Renal cortex interstitium (tissue), 11 donors: ENCODE measurements at regions not wholly inside any gene's neighbourhood (a gene's known extent, or its start where the extent isn't known, plus 50 kb on each side); places are given as distances from the start of the nearest gene placed in this dataset.
"Not testable (repeated sequence)": the region's sequence is repeated elsewhere in the genome, so short reads cannot be mapped to it uniquely, and the experiment has no call there.

Experiments used
- DNase-seq, 11 donors: peaks; one replicate each; pipeline ENCODE4 v3.0.0-alpha.2; 2013; ENCODE audit warnings: low read depth in 9 of 11, low spot score in 4 of 11; ENCODE audit errors: extremely low read depth in 1 of 11

DNA sequence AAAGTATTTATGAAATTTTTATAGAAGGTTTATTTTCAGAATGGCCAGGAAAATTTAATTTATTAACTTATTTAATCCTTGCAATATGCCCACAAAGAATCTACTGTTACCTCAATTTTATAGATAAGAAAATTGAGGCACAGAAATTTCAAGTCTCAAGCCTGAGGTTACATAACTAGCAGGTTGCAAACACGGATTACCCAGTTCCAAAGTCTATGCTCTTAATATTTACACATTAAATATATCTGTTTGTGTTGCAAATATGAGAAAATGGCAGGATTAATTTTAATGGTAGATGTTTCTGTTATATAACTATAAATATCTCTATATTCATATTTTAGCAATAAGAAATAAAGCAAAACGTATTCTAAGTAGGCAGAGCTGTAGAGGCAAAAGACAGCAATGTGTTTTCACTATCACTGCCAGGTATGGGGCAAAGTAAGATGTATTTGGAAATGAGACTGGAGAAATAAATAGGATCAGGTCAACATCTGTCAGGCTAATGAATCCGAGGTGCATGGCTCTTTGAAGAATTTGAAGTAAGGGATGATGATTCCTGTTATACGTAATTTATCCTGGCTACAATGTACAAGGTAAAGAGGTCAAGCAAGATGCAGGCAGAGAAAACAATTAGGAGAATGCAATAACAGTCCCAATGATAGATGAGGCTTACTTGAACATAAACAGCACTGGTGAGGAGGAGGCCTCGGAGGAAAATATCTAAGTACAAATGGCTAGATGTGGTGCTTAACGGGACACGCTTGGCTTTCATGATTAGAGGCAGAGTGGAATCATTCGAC is 354.1 kb upstream of the VSTM2A start:
- DNase-seq: no peak

DNA sequence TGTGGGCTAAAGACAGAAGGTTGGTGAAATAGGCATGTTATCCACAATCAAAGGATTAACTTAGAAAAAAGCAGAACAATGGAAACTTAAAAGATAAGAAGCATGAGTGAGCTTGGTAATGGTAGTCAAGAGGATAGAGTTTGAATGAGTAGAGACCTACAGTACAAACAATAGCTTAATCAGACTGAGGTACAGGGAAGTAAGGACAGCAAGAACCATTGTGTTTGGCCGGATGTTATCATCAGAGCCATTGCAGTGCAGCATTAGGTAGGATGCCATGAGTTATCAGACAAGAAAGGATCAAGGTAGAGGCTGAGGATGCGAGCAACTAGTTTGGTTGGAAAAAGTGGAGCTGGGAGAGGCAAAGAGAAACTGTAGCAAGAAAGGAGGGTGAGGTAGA is 353.3 kb upstream of the VSTM2A start:
- no peak for DNase-seq

DNA sequence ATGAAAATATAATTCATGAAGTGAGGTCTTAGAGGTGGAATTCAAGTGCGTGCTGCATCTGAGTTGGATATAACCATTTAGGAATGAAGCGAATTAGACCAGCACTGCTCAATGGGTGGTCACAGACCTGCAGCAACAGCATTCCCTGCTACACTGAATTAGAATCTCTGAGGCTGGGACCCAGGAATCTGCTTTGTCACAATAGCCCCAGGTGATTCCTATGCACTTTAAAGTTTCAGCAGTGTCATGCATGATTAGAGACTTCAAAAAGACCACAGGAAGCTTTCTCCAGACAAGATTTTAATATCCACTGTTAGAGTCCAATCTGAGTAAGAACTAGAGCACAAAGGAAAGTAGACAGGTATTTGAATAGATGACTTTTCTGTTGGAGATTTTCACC is 352.8 kb upstream of the VSTM2A start:
- DNase-seq: no peak

DNA sequence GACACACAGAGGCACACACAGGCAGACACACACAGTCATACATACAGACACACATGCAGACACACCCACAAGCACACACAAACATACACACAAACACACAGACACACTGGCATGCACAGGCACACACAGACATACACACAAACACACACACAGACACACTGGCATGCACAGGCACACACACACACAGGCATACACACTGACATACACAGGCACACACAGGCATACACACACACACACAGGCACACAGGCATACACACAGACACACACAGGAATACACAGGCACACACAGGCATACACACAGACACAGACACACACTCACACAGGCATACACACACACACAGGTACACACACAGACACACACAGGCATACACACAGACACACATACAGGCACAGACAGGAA is 340.7 kb upstream of the VSTM2A start:
- no peak for DNase-seq

DNA sequence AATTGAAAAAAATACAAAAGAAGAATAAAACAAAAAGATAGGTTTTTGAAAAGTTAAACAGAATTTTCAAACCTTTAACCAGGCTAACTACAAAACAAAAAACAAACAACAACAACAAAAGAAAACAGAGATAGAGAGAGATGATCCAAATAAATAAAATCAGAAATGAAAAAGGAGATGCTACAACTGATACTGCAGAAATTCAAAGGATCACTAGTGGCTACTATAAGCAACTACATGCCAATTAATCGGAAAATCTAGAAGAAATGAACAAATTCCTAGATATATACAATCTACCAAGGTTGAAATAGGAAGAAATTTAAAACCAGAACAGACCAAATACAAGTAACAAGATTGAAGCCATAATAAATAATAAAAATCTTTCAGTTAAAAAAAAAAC is 326.8 kb upstream of the VSTM2A start:
- no peak for DNase-seq

DNA sequence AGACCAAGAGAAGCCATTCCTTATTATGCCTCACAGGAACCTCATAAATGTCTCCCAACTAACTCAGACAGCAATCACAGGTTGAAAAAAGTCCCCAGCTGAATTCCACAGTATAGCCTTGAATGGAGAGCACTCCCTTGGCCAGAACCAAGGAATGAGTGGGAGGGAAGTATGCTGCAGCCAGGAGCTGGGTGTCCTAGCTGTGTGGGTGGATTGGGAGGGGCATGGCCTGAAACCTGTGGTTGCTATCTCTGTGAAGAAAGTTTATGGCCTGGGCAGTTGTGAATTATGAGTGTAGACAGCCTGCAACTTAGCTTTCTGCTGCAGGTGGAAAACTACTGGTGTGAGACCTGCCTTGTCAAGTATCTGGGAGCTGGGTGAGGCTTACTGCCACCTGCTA is 316.1 kb upstream of the VSTM2A start:
- not testable (repeated sequence) for DNase-seq

DNA sequence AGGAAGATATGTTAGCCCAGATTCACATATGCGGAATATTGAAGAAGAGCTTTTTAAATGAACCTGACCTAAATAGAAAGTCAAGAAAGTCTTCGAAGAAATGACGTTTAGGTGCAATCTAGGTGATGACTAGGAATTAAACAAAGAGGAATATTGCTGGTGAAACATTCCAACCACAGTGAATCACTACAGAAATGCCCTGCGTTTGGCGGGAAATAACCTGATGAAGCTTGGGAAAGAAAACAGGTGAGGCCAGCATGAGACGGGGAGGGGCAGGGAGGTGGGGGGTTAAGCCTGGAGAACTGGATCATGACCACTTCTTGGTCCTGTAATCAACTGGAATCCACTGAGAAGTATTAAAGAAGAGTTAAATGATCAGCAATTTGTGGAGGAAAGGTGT is 299.4 kb upstream of the VSTM2A start:
- DNase-seq: no peak

DNA sequence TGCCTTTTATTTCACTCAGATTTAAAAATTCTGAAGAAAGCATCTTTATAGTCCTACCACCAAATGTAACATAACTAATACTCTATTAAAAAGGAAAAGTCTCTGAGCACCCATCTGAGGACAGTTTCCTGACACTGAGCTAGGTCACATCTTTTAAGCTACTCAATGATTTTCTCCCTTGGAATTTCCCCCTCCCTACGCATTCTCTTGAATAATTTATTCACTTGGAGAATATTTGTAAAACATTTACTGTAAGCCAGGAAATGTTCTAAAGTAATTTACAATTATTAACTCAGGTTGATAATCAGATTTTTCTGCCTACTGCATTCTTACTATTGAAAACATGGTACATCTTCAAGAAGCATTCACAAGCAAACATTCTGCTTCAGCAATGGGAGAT is 297.2 kb upstream of the VSTM2A start:
- DNase-seq: no peak

DNA sequence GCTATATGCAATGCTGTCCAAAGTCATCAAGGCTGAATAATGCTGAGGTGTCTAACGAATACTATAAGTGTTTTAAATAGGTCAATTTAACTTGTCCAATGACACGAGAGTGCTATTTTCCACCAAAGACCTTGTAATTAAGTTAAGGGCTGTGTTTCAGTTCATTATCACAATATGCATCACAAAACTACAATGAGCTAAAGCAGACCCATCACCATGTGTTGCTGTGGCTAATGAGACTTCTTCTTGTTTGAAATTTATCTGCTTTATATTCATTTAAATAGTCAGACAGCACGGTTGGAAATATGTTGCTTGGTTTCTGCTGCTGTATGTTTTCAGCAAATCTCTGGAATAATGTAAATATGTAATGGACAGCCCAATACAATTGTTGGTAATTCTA is 292.5 kb upstream of the VSTM2A start:
- no peak for DNase-seq

DNA sequence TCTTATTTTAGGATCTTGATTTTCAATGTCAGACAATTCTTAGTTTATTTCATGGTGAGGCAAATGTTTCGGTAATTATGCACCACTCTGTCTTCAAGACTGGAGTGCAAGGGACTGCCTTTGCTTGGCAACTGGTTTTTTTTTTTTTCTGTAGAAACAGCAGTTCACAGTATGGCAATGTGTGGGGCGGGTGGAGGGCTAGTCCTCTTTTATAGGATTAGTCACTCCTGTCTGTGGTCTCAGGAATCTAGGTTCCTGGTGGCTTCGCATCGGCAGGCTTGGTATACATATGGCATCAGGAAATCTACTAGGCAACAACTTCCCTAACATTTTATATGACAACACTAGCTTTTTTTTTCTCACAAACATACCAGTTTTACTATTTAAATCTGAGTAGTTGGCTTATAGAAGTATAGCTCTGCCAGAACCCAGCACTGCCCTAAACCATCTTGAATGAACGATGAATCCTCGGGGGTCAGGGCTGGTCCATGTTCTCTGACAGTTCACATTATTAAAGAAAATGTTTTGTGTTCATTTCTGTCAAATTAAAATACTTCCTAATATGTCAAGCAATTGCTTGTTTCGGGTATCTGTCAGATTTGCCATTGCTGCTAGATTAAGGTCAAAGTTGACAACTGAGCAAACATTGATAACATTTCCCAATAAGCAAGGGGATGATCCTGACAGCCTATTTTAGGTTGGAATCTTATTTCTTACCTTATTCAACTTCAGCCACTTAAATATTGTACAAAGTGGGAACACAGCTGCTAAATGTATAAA is 289.7 kb upstream of the VSTM2A start:
- DNase-seq: no peak

DNA sequence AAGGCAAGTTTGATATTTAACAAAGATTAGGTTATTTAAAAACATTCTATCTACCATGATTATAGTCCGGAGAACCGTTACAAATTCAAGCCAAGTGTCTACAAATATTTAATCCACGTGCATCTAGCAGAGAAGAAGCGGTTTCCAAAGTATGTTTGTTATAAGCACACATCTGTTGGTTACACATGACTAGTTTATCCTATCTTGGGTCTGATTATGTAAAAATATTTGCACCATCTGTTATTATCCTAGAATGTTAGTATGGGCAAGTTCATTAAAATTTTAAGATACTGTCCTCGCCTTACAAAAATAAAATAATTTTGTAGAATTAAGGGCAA is 289.2 kb upstream of the VSTM2A start:
- DNase-seq: no peak

DNA sequence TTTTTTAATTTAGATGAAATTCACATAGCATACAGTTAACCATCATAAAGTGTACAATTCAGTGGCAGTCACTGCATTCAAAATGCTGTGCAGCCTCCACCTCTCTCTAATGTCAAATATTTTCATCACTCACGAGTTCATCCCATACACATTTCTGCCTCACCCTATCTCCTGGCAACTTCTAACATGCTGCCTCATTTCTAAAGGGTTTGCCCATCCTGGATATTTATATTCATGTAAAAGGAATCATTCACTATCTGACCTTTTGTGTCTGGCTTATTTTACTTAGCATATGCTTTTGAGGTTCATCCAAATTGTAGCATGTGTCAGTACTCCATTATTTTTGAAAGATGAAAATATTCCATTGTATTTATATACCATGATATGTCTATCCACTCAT is 286.9 kb upstream of the VSTM2A start:
- DNase-seq: no peak

DNA sequence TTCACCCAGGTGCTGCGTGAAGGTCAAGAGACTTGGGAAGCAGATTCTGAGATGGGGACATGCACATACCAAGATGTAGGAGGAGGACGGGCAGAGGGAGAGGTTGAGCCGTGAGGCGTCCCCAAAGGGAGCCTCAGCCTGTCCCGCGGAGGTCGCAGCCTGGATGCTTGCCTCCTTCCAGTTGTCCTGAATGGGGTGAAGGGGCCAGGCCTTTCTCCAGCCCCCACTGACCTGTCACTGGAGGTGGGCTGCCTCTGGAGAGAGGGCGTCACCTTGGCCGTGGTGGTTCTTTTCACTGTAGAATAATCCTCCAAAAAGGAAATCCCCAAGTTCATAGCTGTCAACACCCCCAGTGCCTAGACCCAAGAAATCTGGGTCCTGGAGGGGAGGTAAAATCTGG is 283.0 kb upstream of the VSTM2A start:
- DNase-seq: no peak

DNA sequence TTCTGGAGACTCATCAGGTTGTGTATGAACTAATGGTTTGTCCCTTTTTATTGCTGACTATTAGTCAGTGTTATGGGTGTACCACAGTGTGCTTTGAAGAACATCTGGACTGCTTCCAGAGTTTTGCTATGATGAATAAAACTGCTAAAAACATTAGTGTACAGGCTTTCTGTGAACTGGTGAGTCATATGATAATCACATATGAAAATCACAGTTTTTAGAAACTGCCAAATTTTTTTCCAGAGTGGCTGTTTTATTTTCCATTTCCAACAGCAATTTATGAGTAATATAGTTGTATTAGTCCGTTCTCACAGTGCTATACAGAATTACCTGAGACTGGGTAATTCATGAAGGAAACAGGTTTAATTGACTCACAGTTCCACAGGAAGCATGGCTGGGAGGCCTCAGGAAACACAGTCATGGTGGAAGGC is 281.2 kb upstream of the VSTM2A start:
- no peak for DNase-seq

DNA sequence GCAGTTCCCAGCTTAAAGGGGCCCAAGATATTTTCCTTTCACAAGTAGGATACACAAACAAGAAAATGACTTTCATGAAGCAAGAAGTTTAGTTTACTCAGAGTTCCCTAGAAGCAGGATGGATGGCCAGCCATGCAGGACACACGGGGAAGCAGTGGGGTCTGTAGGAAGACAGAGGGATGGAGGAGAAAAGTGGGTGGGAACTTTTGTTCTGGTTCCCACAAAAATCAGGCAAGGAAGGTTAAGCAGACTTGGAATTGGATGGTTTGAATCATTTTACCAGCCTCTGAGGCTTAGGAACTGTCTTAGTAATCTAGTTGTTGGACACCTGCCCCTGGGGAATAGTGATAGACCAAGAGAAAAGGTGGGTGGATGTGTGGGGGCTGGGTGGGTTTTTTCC is 263.3 kb upstream of the VSTM2A start:
- no peak for DNase-seq

DNA sequence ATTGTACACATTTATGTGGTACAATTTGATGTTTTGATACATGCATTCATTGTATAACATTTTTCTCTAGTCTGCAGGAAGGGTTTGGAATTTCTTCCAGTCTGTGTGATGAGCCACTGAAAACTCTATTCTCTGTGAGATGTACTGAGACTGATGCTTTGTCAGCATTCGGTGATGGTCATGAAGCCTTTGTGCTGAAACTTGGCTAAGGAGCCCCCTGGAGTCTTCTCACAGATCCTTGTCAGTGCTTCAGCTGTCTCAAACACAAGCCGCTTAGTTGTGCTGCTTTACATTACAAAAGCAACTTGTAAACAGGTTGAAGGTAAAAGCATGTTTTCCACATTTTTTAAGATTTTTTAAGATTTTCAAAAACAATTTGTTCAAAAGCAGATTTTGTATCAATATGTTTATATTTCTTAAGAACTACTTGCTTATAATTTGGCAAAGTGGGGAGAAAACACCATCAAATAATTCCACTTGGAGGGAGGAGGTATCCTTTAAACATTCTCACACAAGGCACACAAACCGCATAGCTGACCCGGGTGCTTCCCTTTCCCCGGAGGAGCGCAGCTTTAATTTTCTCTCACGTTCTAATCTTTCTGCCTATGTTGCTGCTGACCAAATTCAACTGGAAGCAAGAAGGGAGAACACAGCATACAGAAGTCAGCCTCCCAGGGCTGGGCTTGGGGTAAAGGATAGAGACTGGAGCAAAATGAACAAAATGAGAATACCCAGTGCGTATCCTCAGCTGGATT is 249.8 kb upstream of the VSTM2A start:
- no peak for DNase-seq

DNA sequence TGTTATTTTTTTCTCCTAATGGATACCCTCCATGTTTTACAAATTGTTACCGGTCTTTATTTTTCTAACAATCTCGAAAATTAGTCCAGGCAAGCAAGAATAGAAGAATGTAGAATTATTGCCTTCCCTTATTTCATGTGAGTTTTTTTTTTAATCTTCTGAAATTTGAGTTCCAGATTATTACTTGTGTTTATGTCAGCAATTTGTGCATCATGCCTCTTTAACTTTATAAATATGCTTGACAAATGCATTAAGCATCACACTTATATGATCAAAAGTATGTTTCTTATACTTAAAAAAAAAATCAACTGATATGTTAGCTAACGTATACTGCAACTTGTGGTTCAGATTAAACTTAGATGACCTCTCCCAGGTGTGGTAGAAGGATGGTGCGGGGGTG is 242.7 kb upstream of the VSTM2A start:
- no peak for DNase-seq

DNA sequence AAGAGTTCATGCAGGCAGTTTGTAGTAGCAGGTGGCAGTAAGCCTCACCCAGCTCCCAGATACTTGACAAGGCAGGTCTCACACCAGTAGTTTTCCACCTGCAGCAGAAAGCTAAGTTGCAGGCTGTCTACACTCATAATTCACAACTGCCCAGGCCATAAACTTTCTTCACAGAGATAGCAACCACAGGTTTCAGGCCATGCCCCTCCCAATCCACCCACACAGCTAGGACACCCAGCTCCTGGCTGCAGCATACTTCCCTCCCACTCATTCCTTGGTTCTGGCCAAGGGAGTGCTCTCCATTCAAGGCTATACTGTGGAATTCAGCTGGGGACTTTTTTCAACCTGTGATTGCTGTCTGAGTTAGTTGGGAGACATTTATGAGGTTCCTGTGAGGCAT is 226.2 kb upstream of the VSTM2A start:
- DNase-seq: not testable (repeated sequence)

DNA sequence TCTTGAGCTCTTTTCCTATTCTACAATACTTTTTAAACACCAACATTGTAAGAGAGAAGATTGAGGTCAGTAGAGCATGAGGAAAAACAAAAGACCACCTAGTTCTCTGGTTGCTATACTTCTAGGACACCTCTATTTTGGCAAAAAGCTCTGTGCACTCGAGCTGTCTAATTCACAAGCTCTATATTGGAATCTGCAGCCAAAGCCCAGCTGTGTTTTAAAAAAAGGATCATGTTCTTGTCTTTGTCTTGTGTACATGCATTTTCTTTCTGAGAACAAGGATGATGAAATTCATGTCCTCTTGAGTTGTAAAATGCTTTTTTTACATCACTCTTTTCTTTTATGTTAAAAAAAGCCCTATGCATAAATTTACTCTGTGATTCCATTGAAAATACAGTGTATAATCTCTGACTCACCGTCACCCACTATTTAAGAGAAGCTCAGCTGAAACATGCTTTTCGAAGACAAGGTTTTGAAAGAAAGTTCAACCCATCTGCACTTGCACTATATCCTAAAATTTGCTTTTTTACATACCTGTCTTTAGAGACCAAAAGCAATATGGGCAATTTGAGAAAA is 215.5 kb upstream of the VSTM2A start:
- DNase-seq: no peak
